ENCODE measurements at regions not wholly inside any gene's neighbourhood (a gene's known extent, or its start where the extent isn't known, plus 50 kb on each side); places are given as distances from the start of the nearest gene placed in this dataset.

- H3K27ac ChIP-seq: no peak overlapping the region
- TF ChIP-seq CTCF (conservative IDR thresholded peaks at IDR 0.05): no peak
- no peak for TF ChIP-seq ZFX (IDR thresholded peaks at IDR 0.05)
These were observed 64.0 kb upstream of the PMAIP1 start for GRCh38 chr18:59835605-59836379.

GRCh38 chr18:59834267-59834666 lies 65.5 kb upstream of the PMAIP1 start:
- no peak overlapping the region for H3K27ac ChIP-seq
- TF ChIP-seq CTCF (conservative IDR thresholded peaks at IDR 0.05) (no peak), ZFX (IDR thresholded peaks at IDR 0.05) (no peak)

GRCh38 chr18:59833785-59834184 lies 66.0 kb upstream of the PMAIP1 start:
- TF ChIP-seq CTCF (conservative IDR thresholded peaks at IDR 0.05) (no peak), ZFX (IDR thresholded peaks at IDR 0.05) (no peak)
- no peak overlapping the region for H3K27ac ChIP-seq

- TF ChIP-seq ZFX (IDR thresholded peaks at IDR 0.05) (no peak), CTCF (conservative IDR thresholded peaks at IDR 0.05) (peak; percentile 83)
- no peak overlapping the region for H3K27ac ChIP-seq
These were observed 76.1 kb upstream of the PMAIP1 start for GRCh38 chr18:59823596-59824195.

- no peak overlapping the region for H3K27ac ChIP-seq
- TF ChIP-seq ZFX (IDR thresholded peaks at IDR 0.05): no peak
- TF ChIP-seq CTCF (conservative IDR thresholded peaks at IDR 0.05): no peak
These were observed 76.9 kb upstream of the PMAIP1 start for GRCh38 chr18:59822612-59823550.

- H3K27ac ChIP-seq: no peak overlapping the region
- TF ChIP-seq ZFX (IDR thresholded peaks at IDR 0.05) (no peak), CTCF (conservative IDR thresholded peaks at IDR 0.05) (no peak)
These were observed 77.8 kb upstream of the PMAIP1 start for GRCh38 chr18:59821983-59822382.

Data from C4-2B (cell line).